Epithelial cell of esophagus (primary cell): ENCODE measurements at regions not wholly inside any gene's neighbourhood (a gene's known extent, or its start where the extent isn't known, plus 50 kb on each side); places are given as distances from the start of the nearest gene placed in this dataset.
"Not testable (repeated sequence)": the region's sequence is repeated elsewhere in the genome, so short reads cannot be mapped to it uniquely, and the experiment has no call there.

Experiments used
- DNase-seq: peaks from one replicate; pipeline ENCODE4 v3.0.0; 2010; ENCODE audit warnings: low read depth
- H3K4me3 ChIP-seq: 2 replicates; pipeline ENCODE4 v1.5.1; 2011; ENCODE audit warnings: mild to moderate bottlenecking, low read length, control low read depth
- CTCF ChIP-seq: IDR thresholded peaks from 2 replicates; pipeline ENCODE4 v1.5.1; 2011; ENCODE audit warnings: low read depth, mild to moderate bottlenecking, low read length, control low read depth, inconsistent platforms; ENCODE audit not compliant: insufficient read depth; ENCODE audit errors: missing control alignments

GRCh38 chr1:31485166-31485565 is 72.2 kb downstream of the SERINC2 start:
- no peak overlapping the region for H3K4me3 ChIP-seq
- no peak for DNase-seq

GRCh38 chr1:31487143-31487542 is 74.1 kb downstream of the SERINC2 start:
- TF ChIP-seq CTCF: no peak
- no peak for DNase-seq
- H3K4me3 ChIP-seq: no peak overlapping the region

More at GRCh38 chr1:31485166-31485565, 72.2 kb downstream of the SERINC2 start:
- no peak for TF ChIP-seq CTCF

- DNase-seq: no peak
- TF ChIP-seq CTCF: no peak
- no peak overlapping the region for H3K4me3 ChIP-seq
Measured at GRCh38 chr1:31487721-31488293, 74.8 kb downstream of the SERINC2 start.

DNA sequence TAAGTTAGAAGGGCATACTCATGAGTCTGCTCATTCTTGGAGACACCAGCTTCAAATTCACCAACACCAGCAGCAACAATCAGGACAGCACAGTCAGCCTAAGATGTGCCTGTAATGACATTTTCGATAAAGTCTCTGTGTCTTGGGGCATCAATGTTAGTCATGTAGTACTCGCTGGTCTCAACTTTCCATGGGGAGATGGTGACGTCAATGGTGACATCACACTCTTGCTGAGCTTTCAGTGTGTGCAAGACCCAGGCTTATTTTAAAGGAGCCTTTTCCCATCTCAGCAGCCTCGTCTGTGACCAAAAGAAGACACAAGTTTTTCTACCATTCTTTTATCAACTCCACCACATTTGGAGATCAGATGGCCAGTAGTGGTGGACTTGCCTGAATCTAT is 75.5 kb downstream of the SERINC2 start:
- no peak overlapping the region for H3K4me3 ChIP-seq
- DNase-seq: no peak
- no peak for TF ChIP-seq CTCF

DNA sequence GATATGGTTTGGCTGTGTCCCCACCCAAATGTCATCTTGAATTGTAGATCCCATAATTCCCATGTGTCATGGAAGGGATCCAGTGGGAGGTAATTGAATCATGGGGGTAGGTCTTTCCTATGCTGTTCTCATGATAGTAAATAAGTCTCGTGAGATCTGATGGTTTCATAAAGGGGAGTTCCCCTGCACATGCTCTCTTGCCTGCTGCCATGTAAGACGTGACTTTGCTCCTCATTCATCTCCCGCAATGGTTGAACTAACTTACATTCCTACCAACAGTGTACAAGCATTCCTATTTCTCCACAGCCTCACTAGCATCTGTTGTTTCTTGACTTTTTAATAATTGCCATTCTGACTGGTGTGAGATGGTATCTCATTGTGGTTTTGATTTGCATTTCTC is 76.6 kb downstream of the SERINC2 start:
- not testable (repeated sequence) for DNase-seq, H3K4me3 ChIP-seq

DNA sequence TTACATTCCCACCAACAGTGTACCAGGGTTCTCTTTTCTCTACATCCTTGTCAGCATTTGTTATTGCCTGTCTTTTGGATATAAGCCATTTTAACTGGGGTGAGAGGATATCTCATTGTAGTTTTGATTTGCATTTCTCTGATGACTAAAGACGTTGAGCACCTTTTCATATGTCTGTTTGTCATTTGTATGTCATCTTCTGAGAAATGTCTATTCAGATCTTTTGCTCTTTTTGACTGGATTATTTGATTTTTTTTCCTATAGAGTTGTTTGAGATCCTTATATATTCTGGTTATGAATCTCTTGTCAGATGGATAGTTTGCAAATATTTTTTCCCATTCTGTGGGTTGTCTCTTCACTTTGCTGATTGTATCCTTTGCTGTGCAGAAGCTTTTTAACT is 77.6 kb downstream of the SERINC2 start:
- not testable (repeated sequence) for DNase-seq, H3K4me3 ChIP-seq

DNA sequence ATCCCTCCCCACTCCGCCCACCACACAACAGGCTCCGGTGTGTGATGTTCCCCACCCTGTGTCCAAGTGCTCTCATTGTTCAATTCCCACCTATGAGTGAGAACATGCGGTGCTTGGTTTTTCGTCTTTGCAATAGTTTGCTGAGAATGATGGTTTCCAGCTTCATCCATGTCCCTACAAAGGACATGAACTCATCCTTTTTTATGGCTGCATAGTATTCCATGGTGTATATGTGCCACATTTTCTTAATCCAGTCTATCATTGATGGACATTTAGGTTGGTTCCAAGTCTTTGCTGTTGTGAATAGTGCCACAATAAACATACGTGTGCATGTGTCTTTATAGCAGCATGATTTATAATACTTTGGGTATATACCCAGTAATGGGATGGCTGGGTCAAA is 81.0 kb upstream of the TINAGL1 start:
- DNase-seq, H3K4me3 ChIP-seq: not testable (repeated sequence)

DNA sequence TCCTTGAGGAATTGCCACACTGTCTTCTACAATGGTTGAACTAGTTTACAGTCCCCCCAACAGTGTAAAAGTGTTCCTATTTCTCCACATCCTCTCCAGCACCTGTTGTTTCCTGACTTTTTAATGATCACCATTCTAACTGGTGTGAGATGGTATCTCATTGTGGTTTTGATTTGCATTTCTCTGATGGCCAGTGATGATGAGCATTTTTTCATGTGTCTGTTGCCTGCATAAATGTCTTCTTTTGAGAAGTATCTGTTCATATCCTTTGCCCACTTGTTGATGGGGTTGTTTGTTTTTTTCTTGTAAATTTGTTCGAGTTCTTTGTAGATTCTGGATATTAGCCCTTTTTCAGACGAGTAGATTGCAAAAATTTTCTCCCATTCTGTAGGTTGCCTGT is 80.5 kb upstream of the TINAGL1 start:
- H3K4me3 ChIP-seq, DNase-seq: not testable (repeated sequence)

- DNase-seq: no peak
- H3K4me3 ChIP-seq: no peak overlapping the region
- no peak for TF ChIP-seq CTCF
Measured at GRCh38 chr1:31497601-31498000, 78.7 kb upstream of the TINAGL1 start.
